Neural cell (in vitro differentiated cells): ENCODE measurements at regions not wholly inside any gene's neighbourhood (a gene's known extent, or its start where the extent isn't known, plus 50 kb on each side); places are given as distances from the start of the nearest gene placed in this dataset.

Source experiments
- H2AFZ ChIP-seq: fragments of 200-600, 300-800 bp; sonication (generic), shearing (Covaris generic); 2 replicates; pipeline ENCODE4 v1.6.0; 2014; ENCODE audit warnings: low read depth, mild to moderate bottlenecking, antibody characterized with exemption, low read length, moderate library complexity
- H3F3A ChIP-seq: fragments of 200-600 bp; shearing (Covaris generic); 2 replicates; pipeline ENCODE4 v1.6.1; 2016; ENCODE audit warnings: mild to moderate bottlenecking, moderate library complexity, mixed read lengths, antibody characterized with exemption, low read length; ENCODE audit not compliant: insufficient read depth, poor library complexity, severe bottlenecking
- H3K27ac ChIP-seq: fragments of 200-600, 300-800 bp; sonication (generic), shearing (Covaris generic); 2 replicates; pipeline ENCODE4 v1.5.1; 2014; ENCODE audit warnings: mild to moderate bottlenecking, low read length, moderate library complexity
- H3K27me3 ChIP-seq: fragments of 300-800, 200-600 bp; sonication (generic), shearing (Covaris generic); 2 replicates; pipeline ENCODE4 v1.6.0; 2014; ENCODE audit warnings: mild to moderate bottlenecking, low read depth, low read length, moderate library complexity; ENCODE audit not compliant: insufficient read depth
- H3K36me3 ChIP-seq: fragments of 300-800, 200-600 bp; sonication (generic), shearing (Covaris generic); 2 replicates; pipeline ENCODE4 v1.5.1; 2014; ENCODE audit warnings: mild to moderate bottlenecking, antibody characterized with exemption, low read length, moderate library complexity; ENCODE audit not compliant: insufficient read depth
- H3K4me2 ChIP-seq: fragments of 300-800, 200-600 bp; sonication (generic), shearing (Covaris generic); 2 replicates; pipeline ENCODE4 v1.6.0; 2014; ENCODE audit warnings: mild to moderate bottlenecking, low read length
- H3K4me3 ChIP-seq: fragments of 300-800, 200-600 bp; sonication (generic), shearing (Covaris generic); 2 replicates; pipeline ENCODE4 v1.5.1; 2014; ENCODE audit warnings: mild to moderate bottlenecking, low read length, moderate library complexity
- H3K79me2 ChIP-seq: fragments of 200-600 bp; shearing (Covaris generic); replicated peaks from 2 replicates; pipeline ENCODE4 v1.6.0; 2014; ENCODE audit warnings: mild to moderate bottlenecking, low read length, moderate library complexity; ENCODE audit not compliant: insufficient read depth
- H3K9ac ChIP-seq: fragments of 300-800, 200-600 bp; sonication (generic), shearing (Covaris generic); 2 replicates; pipeline ENCODE4 v1.6.1; 2016; ENCODE audit warnings: mild to moderate bottlenecking, low read length, mixed read lengths
- H3K9me2 ChIP-seq: fragments of 200-600 bp; shearing (Covaris generic); 2 replicates; pipeline ENCODE4 v1.6.1; 2016; ENCODE audit warnings: mild to moderate bottlenecking, low read length, mixed read lengths; ENCODE audit not compliant: insufficient read depth
- H3K9me3 ChIP-seq: fragments of 200-600, 300-800 bp; sonication (generic), shearing (Covaris generic); 2 replicates; pipeline ENCODE4 v1.6.1; 2016; ENCODE audit warnings: mild to moderate bottlenecking, mixed run types, low read length, moderate library complexity, mixed read lengths
- H4K20me1 ChIP-seq: fragments of 200-600 bp; shearing (Covaris generic); 2 replicates; pipeline ENCODE4 v1.6.1; 2016; ENCODE audit warnings: mild to moderate bottlenecking, mixed run types; ENCODE audit not compliant: insufficient read depth
- EP300 ChIP-seq: fragments of 450-650 bp; conservative IDR thresholded peaks from 2 replicates; pipeline ENCODE4 v1.6.1; 2014; ENCODE audit warnings: antibody characterized with exemption, mild to moderate bottlenecking, moderate library complexity; ENCODE audit not compliant: poor library complexity, severe bottlenecking
- EZH2 ChIP-seq: fragments of 200-600, 300-800 bp; shearing (Covaris generic), sonication (generic); IDR thresholded peaks from 2 replicates; pipeline ENCODE4 v1.6.1; 2014; ENCODE audit warnings: antibody characterized with exemption, low read length, borderline replicate concordance, mild to moderate bottlenecking; ENCODE audit not compliant: insufficient read depth, poor library complexity, severe bottlenecking
- MXI1 ChIP-seq: fragments of 450-650 bp; conservative IDR thresholded peaks from 2 replicates; pipeline ENCODE4 v1.6.1; 2014; ENCODE audit warnings: antibody characterized with exemption, mild to moderate bottlenecking; ENCODE audit not compliant: poor library complexity, severe bottlenecking
- POLR2AphosphoS5 ChIP-seq: IDR thresholded peaks from 2 replicates; pipeline ENCODE4 v1.6.1; 2012
- RAD21 ChIP-seq: fragments of 450-650 bp; conservative IDR thresholded peaks from 2 replicates; pipeline ENCODE4 v1.6.1; 2014; ENCODE audit warnings: antibody characterized with exemption, mild to moderate bottlenecking, moderate library complexity
- REST ChIP-seq: IDR thresholded peaks from 2 replicates; pipeline ENCODE4 v1.6.1; 2012; ENCODE audit warnings: borderline replicate concordance
- SMC3 ChIP-seq: fragments of 450-650 bp; conservative IDR thresholded peaks from 2 replicates; pipeline ENCODE4 v1.6.1; 2014; ENCODE audit warnings: antibody characterized with exemption, mild to moderate bottlenecking, moderate library complexity; ENCODE audit not compliant: poor library complexity
- TF ChIP-seq, protein P1 (sequence below): fragments of 450-650 bp; IDR thresholded peaks from 2 replicates; pipeline ENCODE4 v1.5.1; 2014; ENCODE audit warnings: antibody characterized with exemption, mild to moderate bottlenecking, moderate library complexity; ENCODE audit not compliant: poor library complexity, severe bottlenecking

GRCh38 chr11:93075782-93076181 lies 106.3 kb downstream of the MTNR1B start:
- no peak overlapping the region for H2AFZ ChIP-seq
- TF ChIP-seq MXI1 (no peak), SMC3 (no peak), REST (no peak), RAD21 (no peak)
- TF ChIP-seq, protein P1, sequence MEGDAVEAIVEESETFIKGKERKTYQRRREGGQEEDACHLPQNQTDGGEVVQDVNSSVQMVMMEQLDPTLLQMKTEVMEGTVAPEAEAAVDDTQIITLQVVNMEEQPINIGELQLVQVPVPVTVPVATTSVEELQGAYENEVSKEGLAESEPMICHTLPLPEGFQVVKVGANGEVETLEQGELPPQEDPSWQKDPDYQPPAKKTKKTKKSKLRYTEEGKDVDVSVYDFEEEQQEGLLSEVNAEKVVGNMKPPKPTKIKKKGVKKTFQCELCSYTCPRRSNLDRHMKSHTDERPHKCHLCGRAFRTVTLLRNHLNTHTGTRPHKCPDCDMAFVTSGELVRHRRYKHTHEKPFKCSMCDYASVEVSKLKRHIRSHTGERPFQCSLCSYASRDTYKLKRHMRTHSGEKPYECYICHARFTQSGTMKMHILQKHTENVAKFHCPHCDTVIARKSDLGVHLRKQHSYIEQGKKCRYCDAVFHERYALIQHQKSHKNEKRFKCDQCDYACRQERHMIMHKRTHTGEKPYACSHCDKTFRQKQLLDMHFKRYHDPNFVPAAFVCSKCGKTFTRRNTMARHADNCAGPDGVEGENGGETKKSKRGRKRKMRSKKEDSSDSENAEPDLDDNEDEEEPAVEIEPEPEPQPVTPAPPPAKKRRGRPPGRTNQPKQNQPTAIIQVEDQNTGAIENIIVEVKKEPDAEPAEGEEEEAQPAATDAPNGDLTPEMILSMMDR, result no peak
- H4K20me1 ChIP-seq, result no peaks in the 10 kb centered on the region
- no peak overlapping the region for H3K4me3 ChIP-seq
- H3K27ac ChIP-seq, result no peak overlapping the region
- no peaks in the 10 kb centered on the region for H3K36me3 ChIP-seq
- H3K4me2 ChIP-seq, result no peak overlapping the region
- no peaks in the 10 kb centered on the region for H3K9me3 ChIP-seq
- H3K27me3 ChIP-seq, result no peaks in the 10 kb centered on the region
- no peaks in the 10 kb centered on the region for H3F3A ChIP-seq
- no peaks in the 10 kb centered on the region for H3K9me2 ChIP-seq
- H3K9ac ChIP-seq, result no peak overlapping the region
- no peaks in the 10 kb centered on the region for H3K79me2 ChIP-seq

GRCh38 chr11:93080146-93080759 lies 110.8 kb downstream of the MTNR1B start:
- Histone ChIP-seq H3K9ac (no peak overlapping the region), H3K4me2 (no peak overlapping the region), H3K27ac (no peak overlapping the region), H3K9me2 (no peaks in the 10 kb centered on the region), H3F3A (no peaks in the 10 kb centered on the region), H3K27me3 (no peaks in the 10 kb centered on the region), H3K9me3 (no peaks in the 10 kb centered on the region), H3K4me3 (no peak overlapping the region), H4K20me1 (no peaks in the 10 kb centered on the region), H3K36me3 (no peaks in the 10 kb centered on the region), H3K79me2 (no peaks in the 10 kb centered on the region), H2AFZ (no peak overlapping the region)
- TF ChIP-seq POLR2AphosphoS5 (no peak), MXI1 (no peak), EZH2 (no peak), REST (no peak), RAD21 (no peak), EP300 (no peak)
- TF ChIP-seq, protein P1, result no peak
